HUES6 (cell line): ENCODE measurements at regions not wholly inside any gene's neighbourhood (a gene's known extent, or its start where the extent isn't known, plus 50 kb on each side); places are given as distances from the start of the nearest gene placed in this dataset.
"Not testable (repeated sequence)": the region's sequence is repeated elsewhere in the genome, so short reads cannot be mapped to it uniquely, and the experiment has no call there.

ENCODE experiments used
- H3K27ac ChIP-seq: 2 replicates; pipeline ENCODE4 v1.7.0; 2013; ENCODE audit warnings: low read depth, mild to moderate bottlenecking, low read length, inconsistent platforms
- H3K27me3 ChIP-seq: 2 replicates; pipeline ENCODE4 v1.6.1; 2013; ENCODE audit warnings: low read length; ENCODE audit not compliant: control insufficient read depth, insufficient read depth
- H3K36me3 ChIP-seq: 2 replicates; pipeline ENCODE4 v1.6.1; 2013; ENCODE audit warnings: low read length; ENCODE audit not compliant: control insufficient read depth, insufficient read depth
- H3K4me1 ChIP-seq: 2 replicates; pipeline ENCODE4 v1.6.1; 2013; ENCODE audit warnings: low read length; ENCODE audit not compliant: control insufficient read depth, insufficient read depth
- H3K4me3 ChIP-seq: 2 replicates; pipeline ENCODE4 v1.5.1; 2013; ENCODE audit warnings: low read depth, low read length
- H3K9ac ChIP-seq: one replicate; pipeline ENCODE4 v1.6.1; 2013; ENCODE audit warnings: mild to moderate bottlenecking, low read length
- H3K9me3 ChIP-seq: 2 replicates; pipeline ENCODE4 v1.6.1; 2013; ENCODE audit warnings: low read depth, low read length; ENCODE audit not compliant: control insufficient read depth, insufficient read depth

- H3K4me1 ChIP-seq, result peaks cover 5% of the 10 kb centered on the region; the same call in 1 of the 2 replicates
- no peak overlapping the region for H3K4me3 ChIP-seq
- H3K9ac ChIP-seq, result no peak overlapping the region
- no peaks in the 10 kb centered on the region for H3K36me3 ChIP-seq
- no peaks in the 10 kb centered on the region for H3K9me3 ChIP-seq
- H3K27me3 ChIP-seq, result no peaks in the 10 kb centered on the region
- H3K27ac ChIP-seq, result no peak overlapping the region
These were observed 287.8 kb upstream of the MCTP2 start for GRCh38 chr15:93943586-93943985.

DNA sequence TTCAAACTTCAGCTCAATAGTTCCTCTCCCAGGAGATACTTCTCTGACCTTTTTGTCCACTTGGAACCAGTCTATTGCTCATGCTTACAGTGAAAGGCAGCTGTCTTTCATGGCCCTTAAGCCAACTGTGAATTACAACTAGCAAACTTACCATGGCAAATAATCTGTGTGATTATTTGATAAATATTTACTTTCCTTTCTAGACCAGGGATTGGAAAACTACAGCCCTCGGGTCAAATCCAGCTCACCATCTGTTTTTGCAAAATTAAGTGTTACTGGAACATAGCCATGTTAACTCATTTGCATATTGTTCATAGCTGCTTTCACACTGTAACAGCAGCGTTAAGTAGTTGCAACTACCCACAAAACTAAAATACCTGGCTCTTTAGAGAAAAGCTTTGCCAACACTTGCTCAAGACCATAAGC, 289.1 kb upstream of the MCTP2 start:
- Histone ChIP-seq H3K4me1 (peaks cover 5% of the 10 kb centered on the region; the same call in 1 of the 2 replicates), H3K4me3 (no peak overlapping the region), H3K27me3 (no peaks in the 10 kb centered on the region), H3K9me3 (no peaks in the 10 kb centered on the region), H3K27ac (no peak overlapping the region), H3K9ac (no peak overlapping the region), H3K36me3 (no peaks in the 10 kb centered on the region)

GRCh38 chr15:93941697-93942096, 289.7 kb upstream of the MCTP2 start:
- Histone ChIP-seq H3K36me3 (no peaks in the 10 kb centered on the region), H3K4me1 (peaks cover 5% of the 10 kb centered on the region; the same call in 1 of the 2 replicates), H3K9me3 (no peaks in the 10 kb centered on the region), H3K9ac (no peak overlapping the region), H3K27ac (no peak overlapping the region), H3K27me3 (no peaks in the 10 kb centered on the region), H3K4me3 (no peak overlapping the region)

- Histone ChIP-seq H3K9me3 (no peaks in the 10 kb centered on the region), H3K27ac (no peak overlapping the region), H3K4me1 (peaks cover 5% of the 10 kb centered on the region; the same call in 1 of the 2 replicates), H3K9ac (no peak overlapping the region), H3K27me3 (no peaks in the 10 kb centered on the region), H3K36me3 (no peaks in the 10 kb centered on the region), H3K4me3 (no peak overlapping the region)
These were observed 291.1 kb upstream of the MCTP2 start for GRCh38 chr15:93940226-93940625.

- Histone ChIP-seq H3K4me3 (no peak overlapping the region), H3K4me1 (peaks cover 8% of the 10 kb centered on the region), H3K36me3 (no peaks in the 10 kb centered on the region), H3K9ac (no peak overlapping the region), H3K9me3 (no peaks in the 10 kb centered on the region), H3K27ac (no peak overlapping the region), H3K27me3 (no peaks in the 10 kb centered on the region)
These were observed 299.1 kb upstream of the MCTP2 start for GRCh38 chr15:93932164-93932776.

- Histone ChIP-seq H3K4me1 (peaks cover 8% of the 10 kb centered on the region), H3K27ac (no peak overlapping the region), H3K4me3 (no peak overlapping the region), H3K36me3 (no peaks in the 10 kb centered on the region), H3K9ac (no peak overlapping the region), H3K27me3 (no peaks in the 10 kb centered on the region), H3K9me3 (no peaks in the 10 kb centered on the region)
These were observed 301.8 kb upstream of the MCTP2 start for GRCh38 chr15:93929375-93930094.

GRCh38 chr15:93920204-93920603, 311.2 kb upstream of the MCTP2 start:
- Histone ChIP-seq H3K9ac (no peak overlapping the region), H3K9me3 (no peaks in the 10 kb centered on the region; the same call in 1 of the 2 replicates), H3K27me3 (no peaks in the 10 kb centered on the region), H3K36me3 (no peaks in the 10 kb centered on the region), H3K27ac (no peak overlapping the region), H3K4me1 (peaks cover 24% of the 10 kb centered on the region), H3K4me3 (no peak overlapping the region)

- not testable (repeated sequence) for H3K36me3 ChIP-seq, H3K9me3 ChIP-seq, H3K27me3 ChIP-seq, H3K9ac ChIP-seq, H3K4me3 ChIP-seq
- H3K4me1 ChIP-seq, result peaks cover 24% of the 10 kb centered on the region
- H3K27ac ChIP-seq, result peak overlapping the region; percentile 57; the same call in 1 of the 2 replicates
These were observed 312.6 kb upstream of the MCTP2 start for GRCh38 chr15:93918801-93919200.

DNA sequence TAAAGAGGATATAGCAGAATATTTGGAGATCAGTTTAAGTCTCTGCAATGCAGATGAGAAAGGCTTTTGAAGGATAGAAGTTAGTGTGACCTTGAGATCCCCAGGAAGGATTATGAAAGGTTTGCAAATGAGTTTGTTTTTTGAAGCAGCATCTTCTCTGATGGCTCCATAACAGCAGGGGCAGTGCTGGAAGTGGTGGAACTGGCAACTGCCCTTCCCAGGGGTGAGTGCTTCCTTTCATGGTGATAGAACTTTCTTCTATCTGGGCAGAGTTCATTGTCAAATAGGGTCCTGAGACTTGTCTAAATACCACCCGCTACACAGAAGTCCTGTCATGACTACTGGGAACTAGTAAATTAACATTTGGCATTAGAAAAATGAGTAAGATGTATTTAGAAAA, 314.2 kb upstream of the MCTP2 start:
- Histone ChIP-seq H3K4me1 (peaks cover 24% of the 10 kb centered on the region), H3K4me3 (no peak overlapping the region), H3K9ac (no peak overlapping the region), H3K27me3 (no peaks in the 10 kb centered on the region), H3K27ac (no peak overlapping the region), H3K36me3 (no peaks in the 10 kb centered on the region), H3K9me3 (no peaks in the 10 kb centered on the region)

- Histone ChIP-seq H3K9ac (no peak overlapping the region), H3K4me1 (peaks cover 18% of the 10 kb centered on the region), H3K27me3 (no peaks in the 10 kb centered on the region), H3K27ac (no peak overlapping the region), H3K9me3 (no peaks in the 10 kb centered on the region), H3K36me3 (no peaks in the 10 kb centered on the region), H3K4me3 (no peak overlapping the region)
These were observed 317.5 kb upstream of the MCTP2 start for GRCh38 chr15:93913871-93914270.

GRCh38 chr15:93913310-93913709, 318.1 kb upstream of the MCTP2 start:
- no peaks in the 10 kb centered on the region for H3K27me3 ChIP-seq
- H3K9me3 ChIP-seq, result no peaks in the 10 kb centered on the region
- no peak overlapping the region for H3K27ac ChIP-seq
- H3K4me3 ChIP-seq, result no peak overlapping the region
- no peak overlapping the region for H3K9ac ChIP-seq
- H3K36me3 ChIP-seq, result no peaks in the 10 kb centered on the region
- peaks cover 12% of the 10 kb centered on the region; the same call in 1 of the 2 replicates for H3K4me1 ChIP-seq
